GM19463 (cell line): ENCODE measurements at regions not wholly inside any gene's neighbourhood (a gene's known extent, or its start where the extent isn't known, plus 50 kb on each side); places are given as distances from the start of the nearest gene placed in this dataset.
"Not testable (repeated sequence)": the region's sequence is repeated elsewhere in the genome, so short reads cannot be mapped to it uniquely, and the experiment has no call there.

Source experiments
- ATAC-seq: cut with Tn5 transposase; IDR thresholded peaks from one replicate; pipeline ENCODE4 v1.9.1; 2021; ENCODE audit warnings: mild to moderate bottlenecking, moderate library complexity; ENCODE audit not compliant: unreplicated experiment

- no peak for ATAC-seq
These were observed 249.8 kb downstream of the ACKR3 start for GRCh38 chr2:236819275-236820002.

GRCh38 chr2:236820763-236821344 lies 251.2 kb downstream of the ACKR3 start:
- ATAC-seq: no peak

GRCh38 chr2:236823041-236823629 lies 253.5 kb downstream of the ACKR3 start:
- ATAC-seq: no peak

GRCh38 chr2:236823963-236824362 lies 254.3 kb downstream of the ACKR3 start:
- ATAC-seq: no peak

GRCh38 chr2:236824836-236825235 lies 255.2 kb downstream of the ACKR3 start:
- ATAC-seq: no peak

- ATAC-seq: no peak
These were observed 256.4 kb downstream of the ACKR3 start for GRCh38 chr2:236825989-236826510.

GRCh38 chr2:236826606-236827156 lies 257.1 kb downstream of the ACKR3 start:
- no peak for ATAC-seq

- ATAC-seq: no peak
These were observed 257.7 kb upstream of the COPS8 start for GRCh38 chr2:236827997-236828396.

GRCh38 chr2:236828820-236829219 lies 256.9 kb upstream of the COPS8 start:
- ATAC-seq: no peak

- no peak for ATAC-seq
These were observed 254.8 kb upstream of the COPS8 start for GRCh38 chr2:236830926-236831325.

- no peak for ATAC-seq
These were observed 254.0 kb upstream of the COPS8 start for GRCh38 chr2:236831698-236832097.

- ATAC-seq: no peak
These were observed 252.1 kb upstream of the COPS8 start for GRCh38 chr2:236833501-236834073.

- no peak for ATAC-seq
These were observed 251.4 kb upstream of the COPS8 start for GRCh38 chr2:236834284-236834683.

- no peak for ATAC-seq
These were observed 250.2 kb upstream of the COPS8 start for GRCh38 chr2:236835307-236836024.

- not testable (repeated sequence) for ATAC-seq
These were observed 249.7 kb upstream of the COPS8 start for GRCh38 chr2:236836028-236836427.

GRCh38 chr2:236840215-236840614 lies 245.5 kb upstream of the COPS8 start:
- ATAC-seq: no peak

- no peak for ATAC-seq
These were observed 244.8 kb upstream of the COPS8 start for GRCh38 chr2:236840857-236841256.

- no peak for ATAC-seq
These were observed 244.3 kb upstream of the COPS8 start for GRCh38 chr2:236841389-236841788.

- ATAC-seq: no peak
These were observed 242.3 kb upstream of the COPS8 start for GRCh38 chr2:236843161-236843968.

- no peak for ATAC-seq
These were observed 241.0 kb upstream of the COPS8 start for GRCh38 chr2:236844711-236845110.
